ENCODE measurements at regions not wholly inside any gene's neighbourhood (a gene's known extent, or its start where the extent isn't known, plus 50 kb on each side); places are given as distances from the start of the nearest gene placed in this dataset.
"Not testable (repeated sequence)": the region's sequence is repeated elsewhere in the genome, so short reads cannot be mapped to it uniquely, and the experiment has no call there.

- no peak overlapping the region for H3K56ac ChIP-seq (ENCODE audit: low read length)
- no peak overlapping the region for H3K4ac ChIP-seq (ENCODE audit: low read depth, low read length)
- no peak overlapping the region for H3K4me3 ChIP-seq (ENCODE audit: low read length)
- no peak overlapping the region for H3K27ac ChIP-seq (ENCODE audit: low read depth, low read length)
- no peak overlapping the region for H2AK5ac ChIP-seq (ENCODE audit: low read length)
- no peak overlapping the region for H3K4me2 ChIP-seq (ENCODE audit: low read length)
- no peak for DNase-seq
- H2BK15ac ChIP-seq (replicated peaks; ENCODE audit: low read depth): no peak overlapping the region
- no peak overlapping the region for H3K9ac ChIP-seq (ENCODE audit: low read length)
- H3K23ac ChIP-seq (ENCODE audit: low read length): no peak overlapping the region
- H3K27me3 ChIP-seq (ENCODE audit: insufficient read depth, low read length, poor library complexity): no peaks in the 10 kb centered on the region
- no peak overlapping the region for H2BK120ac ChIP-seq (ENCODE audit: low read depth, low read length)
- H4K5ac ChIP-seq (ENCODE audit: low read length): no peak overlapping the region
- H3K36me3 ChIP-seq (ENCODE audit: control insufficient read depth, insufficient read depth, low read length): no peaks in the 10 kb centered on the region
- no peaks in the 10 kb centered on the region for H3K79me2 ChIP-seq (ENCODE audit: control insufficient read depth, insufficient read depth, low read length)
- no peak overlapping the region for H4K8ac ChIP-seq (ENCODE audit: low read depth, low read length)
- no peaks in the 10 kb centered on the region for H3K79me1 ChIP-seq (ENCODE audit: low read length)
- H3K4me1 ChIP-seq (ENCODE audit: control insufficient read depth, low read depth, low read length): no peaks in the 10 kb centered on the region
- no peak overlapping the region for H3K18ac ChIP-seq (ENCODE audit: low read length)
- no peak overlapping the region for H2BK5ac ChIP-seq (ENCODE audit: low read length)
- WGBS (ENCODE audit: extremely low coverage, insufficient coverage, low lambda C conversion rate): no CpG with 5 or more reads among the region's 3 CpGs
These were observed 178.6 kb upstream of the BET1 start for GRCh38 chr7:94182721-94183120.

GRCh38 chr7:94183289-94183749, 179.2 kb upstream of the BET1 start:
- WGBS (ENCODE audit: extremely low coverage, insufficient coverage, low lambda C conversion rate): no CpG with 5 or more reads among the region's 2 CpGs
- no peaks in the 10 kb centered on the region for H3K27me3 ChIP-seq (ENCODE audit: insufficient read depth, low read length, poor library complexity)
- H4K8ac ChIP-seq (ENCODE audit: low read depth, low read length): no peak overlapping the region
- H3K9ac ChIP-seq (ENCODE audit: low read length): no peak overlapping the region
- H3K79me2 ChIP-seq (ENCODE audit: control insufficient read depth, insufficient read depth, low read length): no peaks in the 10 kb centered on the region
- H3K4me3 ChIP-seq (ENCODE audit: low read length): no peak overlapping the region
- H2BK5ac ChIP-seq (ENCODE audit: low read length): no peak overlapping the region
- no peak overlapping the region for H3K27ac ChIP-seq (ENCODE audit: low read depth, low read length)
- H2AK5ac ChIP-seq (ENCODE audit: low read length): no peak overlapping the region
- no peaks in the 10 kb centered on the region for H3K4me1 ChIP-seq (ENCODE audit: control insufficient read depth, low read depth, low read length)
- H3K4ac ChIP-seq (ENCODE audit: low read depth, low read length): no peak overlapping the region
- no peak overlapping the region for H2BK15ac ChIP-seq (replicated peaks; ENCODE audit: low read depth)
- peak overlapping the region; percentile 54 for H3K56ac ChIP-seq (ENCODE audit: low read length)
- DNase-seq: peak; percentile 86
- H3K36me3 ChIP-seq (ENCODE audit: control insufficient read depth, insufficient read depth, low read length): no peaks in the 10 kb centered on the region
- H3K18ac ChIP-seq (ENCODE audit: low read length): peak overlapping the region; percentile 95
- H3K23ac ChIP-seq (ENCODE audit: low read length): no peak overlapping the region
- no peak overlapping the region for H2BK120ac ChIP-seq (ENCODE audit: low read depth, low read length)
- no peak overlapping the region for H3K4me2 ChIP-seq (ENCODE audit: low read length)
- H3K79me1 ChIP-seq (ENCODE audit: low read length): no peaks in the 10 kb centered on the region
- no peak overlapping the region for H4K5ac ChIP-seq (ENCODE audit: low read length)

- Histone ChIP-seq H3K56ac (ENCODE audit: low read length) (no peak overlapping the region), H3K18ac (ENCODE audit: low read length) (no peak overlapping the region), H3K4me2 (ENCODE audit: low read length) (no peak overlapping the region), H3K4ac (ENCODE audit: low read depth, low read length) (no peak overlapping the region), H3K36me3 (ENCODE audit: control insufficient read depth, insufficient read depth, low read length) (no peaks in the 10 kb centered on the region), H2AK5ac (ENCODE audit: low read length) (no peak overlapping the region), H4K8ac (ENCODE audit: low read depth, low read length) (no peak overlapping the region), H3K79me2 (ENCODE audit: control insufficient read depth, insufficient read depth, low read length) (no peaks in the 10 kb centered on the region), H2BK5ac (ENCODE audit: low read length) (no peak overlapping the region), H2BK120ac (ENCODE audit: low read depth, low read length) (no peak overlapping the region), H3K4me1 (ENCODE audit: control insufficient read depth, low read depth, low read length) (no peaks in the 10 kb centered on the region), H3K23ac (ENCODE audit: low read length) (no peak overlapping the region), H3K27me3 (ENCODE audit: insufficient read depth, low read length, poor library complexity) (no peaks in the 10 kb centered on the region), H3K79me1 (ENCODE audit: low read length) (no peaks in the 10 kb centered on the region), H4K5ac (ENCODE audit: low read length) (no peak overlapping the region), H3K4me3 (ENCODE audit: low read length) (no peak overlapping the region), H3K9ac (ENCODE audit: low read length) (no peak overlapping the region), H3K27ac (ENCODE audit: low read depth, low read length) (no peak overlapping the region), H2BK15ac (replicated peaks; ENCODE audit: low read depth) (peak overlapping the region; percentile 85)
- no peak for DNase-seq
- no CpG with 5 or more reads among the region's 3 CpGs for WGBS (ENCODE audit: extremely low coverage, insufficient coverage, low lambda C conversion rate)
These were observed 179.7 kb upstream of the BET1 start for GRCh38 chr7:94183891-94184290.

GRCh38 chr7:94188350-94188749, 184.2 kb upstream of the BET1 start:
- H3K79me1 ChIP-seq (ENCODE audit: low read length): no peaks in the 10 kb centered on the region
- no peak overlapping the region for H3K23ac ChIP-seq (ENCODE audit: low read length)
- H2BK15ac ChIP-seq (replicated peaks; ENCODE audit: low read depth): no peak overlapping the region
- WGBS (ENCODE audit: extremely low coverage, insufficient coverage, low lambda C conversion rate): no CpG with 5 or more reads among the region's 2 CpGs
- no peak overlapping the region for H4K5ac ChIP-seq (ENCODE audit: low read length)
- H3K36me3 ChIP-seq (ENCODE audit: control insufficient read depth, insufficient read depth, low read length): no peaks in the 10 kb centered on the region
- no peak overlapping the region for H3K4me3 ChIP-seq (ENCODE audit: low read length)
- no peak overlapping the region for H3K18ac ChIP-seq (ENCODE audit: low read length)
- no peak overlapping the region for H3K56ac ChIP-seq (ENCODE audit: low read length)
- H4K8ac ChIP-seq (ENCODE audit: low read depth, low read length): no peak overlapping the region
- no peaks in the 10 kb centered on the region for H3K4me1 ChIP-seq (ENCODE audit: control insufficient read depth, low read depth, low read length)
- H3K79me2 ChIP-seq (ENCODE audit: control insufficient read depth, insufficient read depth, low read length): no peaks in the 10 kb centered on the region
- no peak overlapping the region for H3K4me2 ChIP-seq (ENCODE audit: low read length)
- H3K27me3 ChIP-seq (ENCODE audit: insufficient read depth, low read length, poor library complexity): no peaks in the 10 kb centered on the region
- no peak overlapping the region for H2AK5ac ChIP-seq (ENCODE audit: low read length)
- H3K27ac ChIP-seq (ENCODE audit: low read depth, low read length): no peak overlapping the region
- DNase-seq: no peak
- H2BK5ac ChIP-seq (ENCODE audit: low read length): no peak overlapping the region
- H3K4ac ChIP-seq (ENCODE audit: low read depth, low read length): no peak overlapping the region
- no peak overlapping the region for H3K9ac ChIP-seq (ENCODE audit: low read length)
- H2BK120ac ChIP-seq (ENCODE audit: low read depth, low read length): no peak overlapping the region

- Histone ChIP-seq H2AK5ac (ENCODE audit: low read length) (no peak overlapping the region), H3K79me1 (ENCODE audit: low read length) (no peaks in the 10 kb centered on the region), H3K23ac (ENCODE audit: low read length) (no peak overlapping the region), H3K4me2 (ENCODE audit: low read length) (no peak overlapping the region), H3K79me2 (ENCODE audit: control insufficient read depth, insufficient read depth, low read length) (no peaks in the 10 kb centered on the region), H3K56ac (ENCODE audit: low read length) (no peak overlapping the region), H4K5ac (ENCODE audit: low read length) (no peak overlapping the region), H3K18ac (ENCODE audit: low read length) (no peak overlapping the region), H3K4me3 (ENCODE audit: low read length) (no peak overlapping the region), H2BK15ac (replicated peaks; ENCODE audit: low read depth) (no peak overlapping the region), H3K4ac (ENCODE audit: low read depth, low read length) (no peak overlapping the region), H3K27me3 (ENCODE audit: insufficient read depth, low read length, poor library complexity) (no peaks in the 10 kb centered on the region), H3K4me1 (ENCODE audit: control insufficient read depth, low read depth, low read length) (no peaks in the 10 kb centered on the region), H2BK120ac (ENCODE audit: low read depth, low read length) (no peak overlapping the region), H2BK5ac (ENCODE audit: low read length) (no peak overlapping the region), H4K8ac (ENCODE audit: low read depth, low read length) (no peak overlapping the region), H3K27ac (ENCODE audit: low read depth, low read length) (no peak overlapping the region), H3K9ac (ENCODE audit: low read length) (no peak overlapping the region), H3K36me3 (ENCODE audit: control insufficient read depth, insufficient read depth, low read length) (no peaks in the 10 kb centered on the region)
- DNase-seq: no peak
- no CpG with 5 or more reads among the region's 1 CpG for WGBS (ENCODE audit: extremely low coverage, insufficient coverage, low lambda C conversion rate)
These were observed 186.5 kb upstream of the BET1 start for GRCh38 chr7:94190599-94191061.

GRCh38 chr7:94194426-94194825, 190.3 kb upstream of the BET1 start:
- H3K79me2 ChIP-seq (ENCODE audit: control insufficient read depth, insufficient read depth, low read length); H3K36me3 ChIP-seq (ENCODE audit: control insufficient read depth, insufficient read depth, low read length); H3K9ac ChIP-seq (ENCODE audit: low read length); H3K4ac ChIP-seq (ENCODE audit: low read depth, low read length); H3K18ac ChIP-seq (ENCODE audit: low read length); H2AK5ac ChIP-seq (ENCODE audit: low read length); H4K5ac ChIP-seq (ENCODE audit: low read length); H3K4me3 ChIP-seq (ENCODE audit: low read length); H2BK15ac ChIP-seq (replicated peaks; ENCODE audit: low read depth); H4K8ac ChIP-seq (ENCODE audit: low read depth, low read length); H3K79me1 ChIP-seq (ENCODE audit: low read length); H3K27me3 ChIP-seq (ENCODE audit: insufficient read depth, low read length, poor library complexity); H3K4me1 ChIP-seq (ENCODE audit: control insufficient read depth, low read depth, low read length); H3K4me2 ChIP-seq (ENCODE audit: low read length); DNase-seq; H3K27ac ChIP-seq (ENCODE audit: low read depth, low read length); H2BK120ac ChIP-seq (ENCODE audit: low read depth, low read length); H3K56ac ChIP-seq (ENCODE audit: low read length); H2BK5ac ChIP-seq (ENCODE audit: low read length); H3K23ac ChIP-seq (ENCODE audit: low read length): not testable (repeated sequence)
- no CpG with 5 or more reads among the region's 3 CpGs for WGBS (ENCODE audit: extremely low coverage, insufficient coverage, low lambda C conversion rate)
